ENCODE measurements at regions not wholly inside any gene's neighbourhood (a gene's known extent, or its start where the extent isn't known, plus 50 kb on each side); places are given as distances from the start of the nearest gene placed in this dataset.

GRCh38 chr9:135209852-135210251 lies 122.4 kb downstream of the OLFM1 start:
- Histone ChIP-seq H3K4me2 (ENCODE audit: low read length) (no peak overlapping the region), H3K79me2 (replicated peaks; ENCODE audit: insufficient read depth, low read length) (no peaks in the 10 kb centered on the region), H3K9ac (ENCODE audit: low read length) (no peak overlapping the region), H3K27me3 (ENCODE audit: insufficient read depth, low read depth, low read length) (no peaks in the 10 kb centered on the region), H2AFZ (ENCODE audit: low read depth, low read length) (no peak overlapping the region), H3K9me2 (ENCODE audit: insufficient read depth, low read length) (no peaks in the 10 kb centered on the region), H3K27ac (ENCODE audit: low read length) (no peak overlapping the region), H3K36me3 (ENCODE audit: insufficient read depth, low read length) (no peaks in the 10 kb centered on the region), H4K20me1 (ENCODE audit: insufficient read depth) (no peaks in the 10 kb centered on the region), H3K4me3 (ENCODE audit: low read length) (no peak overlapping the region), H3F3A (ENCODE audit: insufficient read depth, low read length, poor library complexity, severe bottlenecking) (no peaks in the 10 kb centered on the region), H3K9me3 (ENCODE audit: low read length) (no peaks in the 10 kb centered on the region)
- no peak for TF ChIP-seq EP300 (conservative IDR thresholded peaks at IDR 0.05; ENCODE audit: poor library complexity, severe bottlenecking)
- TF ChIP-seq, protein P1, sequence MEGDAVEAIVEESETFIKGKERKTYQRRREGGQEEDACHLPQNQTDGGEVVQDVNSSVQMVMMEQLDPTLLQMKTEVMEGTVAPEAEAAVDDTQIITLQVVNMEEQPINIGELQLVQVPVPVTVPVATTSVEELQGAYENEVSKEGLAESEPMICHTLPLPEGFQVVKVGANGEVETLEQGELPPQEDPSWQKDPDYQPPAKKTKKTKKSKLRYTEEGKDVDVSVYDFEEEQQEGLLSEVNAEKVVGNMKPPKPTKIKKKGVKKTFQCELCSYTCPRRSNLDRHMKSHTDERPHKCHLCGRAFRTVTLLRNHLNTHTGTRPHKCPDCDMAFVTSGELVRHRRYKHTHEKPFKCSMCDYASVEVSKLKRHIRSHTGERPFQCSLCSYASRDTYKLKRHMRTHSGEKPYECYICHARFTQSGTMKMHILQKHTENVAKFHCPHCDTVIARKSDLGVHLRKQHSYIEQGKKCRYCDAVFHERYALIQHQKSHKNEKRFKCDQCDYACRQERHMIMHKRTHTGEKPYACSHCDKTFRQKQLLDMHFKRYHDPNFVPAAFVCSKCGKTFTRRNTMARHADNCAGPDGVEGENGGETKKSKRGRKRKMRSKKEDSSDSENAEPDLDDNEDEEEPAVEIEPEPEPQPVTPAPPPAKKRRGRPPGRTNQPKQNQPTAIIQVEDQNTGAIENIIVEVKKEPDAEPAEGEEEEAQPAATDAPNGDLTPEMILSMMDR (IDR thresholded peaks at IDR 0.05; ENCODE audit: poor library complexity, severe bottlenecking): no peak
- no peak for TF ChIP-seq POLR2AphosphoS5 (IDR thresholded peaks at IDR 0.05)
- no peak for TF ChIP-seq MXI1 (conservative IDR thresholded peaks at IDR 0.05; ENCODE audit: poor library complexity, severe bottlenecking)
- no peak for TF ChIP-seq SMC3 (conservative IDR thresholded peaks at IDR 0.05; ENCODE audit: poor library complexity)
- TF ChIP-seq TAF1 (IDR thresholded peaks at IDR 0.05; ENCODE audit: low read depth): no peak
- no peak for TF ChIP-seq RAD21 (conservative IDR thresholded peaks at IDR 0.05)
- no peak for TF ChIP-seq REST (IDR thresholded peaks at IDR 0.05; ENCODE audit: borderline replicate concordance)

- Histone ChIP-seq H4K20me1 (ENCODE audit: insufficient read depth) (no peaks in the 10 kb centered on the region), H3K9ac (ENCODE audit: low read length) (no peak overlapping the region), H3K79me2 (replicated peaks; ENCODE audit: insufficient read depth, low read length) (no peaks in the 10 kb centered on the region), H3K27ac (ENCODE audit: low read length) (no peak overlapping the region), H3K36me3 (ENCODE audit: insufficient read depth, low read length) (no peaks in the 10 kb centered on the region), H3K4me2 (ENCODE audit: low read length) (no peak overlapping the region), H3K9me2 (ENCODE audit: insufficient read depth, low read length) (no peaks in the 10 kb centered on the region), H3K9me3 (ENCODE audit: low read length) (no peaks in the 10 kb centered on the region), H3K4me3 (ENCODE audit: low read length) (no peak overlapping the region), H3K27me3 (ENCODE audit: insufficient read depth, low read depth, low read length) (no peaks in the 10 kb centered on the region), H2AFZ (ENCODE audit: low read depth, low read length) (no peak overlapping the region), H3F3A (ENCODE audit: insufficient read depth, low read length, poor library complexity, severe bottlenecking) (no peaks in the 10 kb centered on the region)
- TF ChIP-seq RAD21 (conservative IDR thresholded peaks at IDR 0.05) (no peak), EP300 (conservative IDR thresholded peaks at IDR 0.05; ENCODE audit: poor library complexity, severe bottlenecking) (no peak), SMC3 (conservative IDR thresholded peaks at IDR 0.05; ENCODE audit: poor library complexity) (no peak), MXI1 (conservative IDR thresholded peaks at IDR 0.05; ENCODE audit: poor library complexity, severe bottlenecking) (no peak), POLR2AphosphoS5 (IDR thresholded peaks at IDR 0.05) (no peak), EZH2 (IDR thresholded peaks at IDR 0.05; ENCODE audit: borderline replicate concordance, insufficient read depth, low read length, poor library complexity, severe bottlenecking) (no peak), REST (IDR thresholded peaks at IDR 0.05; ENCODE audit: borderline replicate concordance) (no peak), TAF1 (IDR thresholded peaks at IDR 0.05; ENCODE audit: low read depth) (no peak)
- TF ChIP-seq, protein P1 (IDR thresholded peaks at IDR 0.05; ENCODE audit: poor library complexity, severe bottlenecking): no peak
Observed at GRCh38 chr9:135210676-135211523, 123.4 kb downstream of the OLFM1 start.
